Liver (tissue), 8 donors: ENCODE measurements at regions not wholly inside any gene's neighbourhood (a gene's known extent, or its start where the extent isn't known, plus 50 kb on each side); places are given as distances from the start of the nearest gene placed in this dataset.

Experiments used
- DNase-seq: peaks from one replicate; pipeline ENCODE4 v3.0.0-alpha.2; 2017; ENCODE audit warnings: low spot score
- H3K27ac ChIP-seq, 2 donors: one replicate each; pipeline ENCODE4 v1.7.0; 2013; ENCODE audit warnings: inconsistent platforms in 2 of 2, low read length in 2 of 2, control low read depth in 1 of 2, low read depth in 1 of 2, mild to moderate bottlenecking in 1 of 2
- H3K27me3 ChIP-seq, 4 donors: one replicate each; pipeline versions ENCODE4 v1.6.1 to v1.7.0; 2013; ENCODE audit warnings: low read length in 3 of 4, inconsistent platforms in 1 of 4, mild to moderate bottlenecking in 1 of 4, moderate library complexity in 1 of 4; ENCODE audit not compliant: control insufficient read depth in 4 of 4, insufficient read depth in 4 of 4
- H3K36me3 ChIP-seq, 4 donors: one replicate each; pipeline versions ENCODE4 v1.6.1 to v1.7.0; 2013; ENCODE audit warnings: low read length in 3 of 4, mild to moderate bottlenecking in 3 of 4, low read depth in 1 of 4, moderate library complexity in 1 of 4; ENCODE audit not compliant: control insufficient read depth in 4 of 4, insufficient read depth in 3 of 4
- H3K4me1 ChIP-seq, 4 donors: one replicate each; pipeline versions ENCODE4 v1.6.1 to v1.7.0; 2013; ENCODE audit warnings: low read length in 3 of 4, mild to moderate bottlenecking in 3 of 4, moderate library complexity in 1 of 4; ENCODE audit not compliant: control insufficient read depth in 4 of 4, insufficient read depth in 4 of 4
- H3K4me3 ChIP-seq, 3 donors: one replicate each; pipeline versions ENCODE4 v1.6.1 to v1.7.0; 2013; ENCODE audit warnings: low read length in 3 of 3, control low read depth in 1 of 3, low read depth in 1 of 3, mild to moderate bottlenecking in 1 of 3
- H3K9ac ChIP-seq, 2 donors: one replicate each; pipeline ENCODE4 v1.7.0; 2013; ENCODE audit warnings: low read length in 2 of 2, mild to moderate bottlenecking in 2 of 2, moderate library complexity in 2 of 2, control low read depth in 1 of 2, low read depth in 1 of 2
- H3K9me3 ChIP-seq, 4 donors: one replicate each; pipeline versions ENCODE4 v1.6.1 to v1.7.0; 2013; ENCODE audit warnings: low read length in 3 of 4; ENCODE audit not compliant: control insufficient read depth in 4 of 4
- EGR1 ChIP-seq, 2 donors: IDR thresholded peaks; 2 replicates each; pipeline ENCODE4 v1.6.1; 2016 to 2018; ENCODE audit warnings: antibody characterized with exemption in 2 of 2, low read depth in 2 of 2
- FOXA1 ChIP-seq: IDR thresholded peaks from 2 replicates; pipeline ENCODE4 v1.6.1; 2016; ENCODE audit warnings: antibody characterized with exemption
- FOXA2 ChIP-seq: IDR thresholded peaks from 2 replicates; pipeline ENCODE4 v1.6.1; 2016; ENCODE audit warnings: antibody characterized with exemption
- GABPA ChIP-seq, 2 donors: IDR thresholded peaks in 1 of 2; conservative IDR thresholded peaks in 1 of 2; 2 replicates each; pipeline ENCODE4 v1.6.1; 2016; ENCODE audit warnings: antibody characterized with exemption in 2 of 2, mild to moderate bottlenecking in 1 of 2, moderate library complexity in 1 of 2
- HNF4A ChIP-seq, 2 donors: conservative IDR thresholded peaks; 2 replicates each; pipeline ENCODE4 v1.6.1; 2016; ENCODE audit warnings: antibody characterized with exemption in 2 of 2, mild to moderate bottlenecking in 2 of 2
- HNF4G ChIP-seq: IDR thresholded peaks from 2 replicates; pipeline ENCODE4 v1.6.1; 2016; ENCODE audit warnings: antibody characterized with exemption
- JUND ChIP-seq, 2 donors: IDR thresholded peaks; 2 replicates each; pipeline ENCODE4 v1.6.1; 2016; ENCODE audit warnings: antibody characterized with exemption in 2 of 2
- NR2F2 ChIP-seq: IDR thresholded peaks from 2 replicates; pipeline ENCODE4 v1.6.1; 2016; ENCODE audit warnings: antibody characterized with exemption
- RXRA ChIP-seq, 2 donors: IDR thresholded peaks; 2 replicates each; pipeline ENCODE4 v1.6.1; 2017 to 2018; ENCODE audit warnings: antibody characterized with exemption in 2 of 2, mild to moderate bottlenecking in 1 of 2
- SP1 ChIP-seq: IDR thresholded peaks from 2 replicates; pipeline ENCODE4 v1.6.1; 2018; ENCODE audit warnings: antibody characterized with exemption, mild to moderate bottlenecking
- YY1 ChIP-seq: IDR thresholded peaks from 2 replicates; pipeline ENCODE4 v1.6.1; 2016; ENCODE audit warnings: antibody characterized with exemption, mild to moderate bottlenecking
- WGBS: extraction: QIAGEN DNeasy Blood & Tissue Kit; methylation state at CpG from one replicate; pipeline ENCODE4 v1.1.7; 2013; 5-methylcytosine and 5-hydroxymethylcytosine counted together
- TF ChIP-seq, protein P1 (sequence below): IDR thresholded peaks from 2 replicates; pipeline ENCODE4 v1.6.1; 2016; ENCODE audit warnings: antibody characterized with exemption
- TF ChIP-seq, protein P2 (sequence below): IDR thresholded peaks from 2 replicates; pipeline ENCODE4 v1.6.1; 2016; ENCODE audit warnings: antibody characterized with exemption
- TF ChIP-seq, protein P3 (sequence below): fragments of 150-350 bp; IDR thresholded peaks from 2 replicates; pipeline ENCODE4 v1.5.1; 2017; ENCODE audit warnings: improper control_type of control experiment, low read depth, low read length; ENCODE audit not compliant: missing input control
- TF ChIP-seq, protein P4 (sequence below): IDR thresholded peaks from 2 replicates; pipeline ENCODE4 v1.6.1; 2016; ENCODE audit warnings: antibody characterized with exemption
- donor health status: healthy.
- donor health status: healthy.
- donor health status: healthy.
- donor health status: healthy.
- donor health status: healthy.

DNA sequence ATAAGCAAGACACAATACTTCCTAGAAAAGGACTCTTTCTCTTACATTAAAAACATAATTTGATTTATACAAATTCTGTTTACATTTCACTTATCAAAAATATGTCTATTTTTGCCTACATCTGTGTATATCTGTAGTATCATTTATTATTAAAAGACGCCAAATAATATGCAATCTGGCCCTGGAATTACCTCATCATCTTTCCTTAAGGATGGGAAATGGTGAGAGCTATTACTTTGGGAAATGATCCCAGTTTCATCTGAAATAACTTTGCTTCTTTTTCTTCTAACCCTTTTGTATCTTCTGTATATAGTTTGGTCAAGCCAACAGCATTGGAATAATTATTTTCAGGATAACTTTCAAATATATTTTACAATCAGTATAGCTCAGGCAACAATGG lies 85.0 kb downstream of the FAS start:
- WGBS, result 96% methylated on average over 1 of the region's 1 CpG

DNA sequence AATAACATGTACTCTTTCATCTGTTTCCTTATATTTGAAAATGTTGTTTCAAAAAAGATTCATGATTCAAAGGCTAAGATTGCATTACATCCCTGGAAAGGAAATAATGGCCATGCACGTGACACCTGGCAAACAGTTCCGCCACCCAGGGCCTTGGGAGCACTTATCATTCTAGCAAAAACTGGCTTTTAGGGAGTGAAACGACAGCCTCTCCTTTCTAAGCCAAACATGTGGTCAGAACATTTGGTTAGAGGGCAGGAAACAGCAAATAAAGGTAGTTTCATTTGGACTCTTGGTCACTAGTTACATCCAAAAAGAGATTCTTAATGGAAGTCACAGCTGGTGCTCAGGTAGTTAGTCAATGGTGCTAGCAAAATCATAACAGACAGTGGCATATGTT lies 83.5 kb downstream of the FAS start:
- Histone ChIP-seq H3K9ac (no peak overlapping the region), H3K27ac (no peak overlapping the region), H3K27me3 (no peaks in the 10 kb centered on the region), H3K4me3 (no peak overlapping the region), H3K9me3 (no peaks in the 10 kb centered on the region), H3K36me3 (no peaks in the 10 kb centered on the region), H3K4me1 (peaks cover 0 to 2% (median under 1%) of the 10 kb centered on the region in 4 donors)
- no peak for TF ChIP-seq FOXA2
- TF ChIP-seq RXRA (IDR thresholded peaks at IDR 0.05), result no peak
- TF ChIP-seq, protein P1, sequence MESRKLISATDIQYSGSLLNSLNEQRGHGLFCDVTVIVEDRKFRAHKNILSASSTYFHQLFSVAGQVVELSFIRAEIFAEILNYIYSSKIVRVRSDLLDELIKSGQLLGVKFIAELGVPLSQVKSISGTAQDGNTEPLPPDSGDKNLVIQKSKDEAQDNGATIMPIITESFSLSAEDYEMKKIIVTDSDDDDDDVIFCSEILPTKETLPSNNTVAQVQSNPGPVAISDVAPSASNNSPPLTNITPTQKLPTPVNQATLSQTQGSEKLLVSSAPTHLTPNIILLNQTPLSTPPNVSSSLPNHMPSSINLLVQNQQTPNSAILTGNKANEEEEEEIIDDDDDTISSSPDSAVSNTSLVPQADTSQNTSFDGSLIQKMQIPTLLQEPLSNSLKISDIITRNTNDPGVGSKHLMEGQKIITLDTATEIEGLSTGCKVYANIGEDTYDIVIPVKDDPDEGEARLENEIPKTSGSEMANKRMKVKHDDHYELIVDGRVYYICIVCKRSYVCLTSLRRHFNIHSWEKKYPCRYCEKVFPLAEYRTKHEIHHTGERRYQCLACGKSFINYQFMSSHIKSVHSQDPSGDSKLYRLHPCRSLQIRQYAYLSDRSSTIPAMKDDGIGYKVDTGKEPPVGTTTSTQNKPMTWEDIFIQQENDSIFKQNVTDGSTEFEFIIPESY, result no peak
- no peak for TF ChIP-seq HNF4A (conservative IDR thresholded peaks at IDR 0.05)
- no peak for TF ChIP-seq EGR1 (IDR thresholded peaks at IDR 0.05; ENCODE audit: low read depth in 2 of 2)
- TF ChIP-seq JUND (IDR thresholded peaks at IDR 0.05), result no peak
- no peak for TF ChIP-seq HNF4G
- TF ChIP-seq GABPA (IDR thresholded peaks at IDR 0.05 in 1 of 2, conservative IDR thresholded peaks at IDR 0.05 in 1 of 2), result no peak
- TF ChIP-seq YY1, result no peak
- TF ChIP-seq NR2F2, result no peak
- TF ChIP-seq, protein P2, sequence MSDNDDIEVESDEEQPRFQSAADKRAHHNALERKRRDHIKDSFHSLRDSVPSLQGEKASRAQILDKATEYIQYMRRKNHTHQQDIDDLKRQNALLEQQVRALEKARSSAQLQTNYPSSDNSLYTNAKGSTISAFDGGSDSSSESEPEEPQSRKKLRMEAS, result no peak
- TF ChIP-seq FOXA1, result no peak
- TF ChIP-seq, protein P3, sequence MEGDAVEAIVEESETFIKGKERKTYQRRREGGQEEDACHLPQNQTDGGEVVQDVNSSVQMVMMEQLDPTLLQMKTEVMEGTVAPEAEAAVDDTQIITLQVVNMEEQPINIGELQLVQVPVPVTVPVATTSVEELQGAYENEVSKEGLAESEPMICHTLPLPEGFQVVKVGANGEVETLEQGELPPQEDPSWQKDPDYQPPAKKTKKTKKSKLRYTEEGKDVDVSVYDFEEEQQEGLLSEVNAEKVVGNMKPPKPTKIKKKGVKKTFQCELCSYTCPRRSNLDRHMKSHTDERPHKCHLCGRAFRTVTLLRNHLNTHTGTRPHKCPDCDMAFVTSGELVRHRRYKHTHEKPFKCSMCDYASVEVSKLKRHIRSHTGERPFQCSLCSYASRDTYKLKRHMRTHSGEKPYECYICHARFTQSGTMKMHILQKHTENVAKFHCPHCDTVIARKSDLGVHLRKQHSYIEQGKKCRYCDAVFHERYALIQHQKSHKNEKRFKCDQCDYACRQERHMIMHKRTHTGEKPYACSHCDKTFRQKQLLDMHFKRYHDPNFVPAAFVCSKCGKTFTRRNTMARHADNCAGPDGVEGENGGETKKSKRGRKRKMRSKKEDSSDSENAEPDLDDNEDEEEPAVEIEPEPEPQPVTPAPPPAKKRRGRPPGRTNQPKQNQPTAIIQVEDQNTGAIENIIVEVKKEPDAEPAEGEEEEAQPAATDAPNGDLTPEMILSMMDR, result no peak
- WGBS, result 56% methylated on average over 3 of the region's 3 CpGs
- no peak for DNase-seq

More for the DNA sequence above, 85.0 kb downstream of the FAS start:
- TF ChIP-seq, protein P4, sequence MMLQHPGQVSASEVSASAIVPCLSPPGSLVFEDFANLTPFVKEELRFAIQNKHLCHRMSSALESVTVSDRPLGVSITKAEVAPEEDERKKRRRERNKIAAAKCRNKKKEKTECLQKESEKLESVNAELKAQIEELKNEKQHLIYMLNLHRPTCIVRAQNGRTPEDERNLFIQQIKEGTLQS, result no peak
- no peak for TF ChIP-seq YY1
- Histone ChIP-seq H3K27me3 (no peaks in the 10 kb centered on the region), H3K27ac (no peak overlapping the region), H3K4me3 (no peak overlapping the region), H3K9me3 (no peaks in the 10 kb centered on the region), H3K9ac (no peak overlapping the region), H3K36me3 (no peaks in the 10 kb centered on the region), H3K4me1 (peaks cover 0 to 2% (median under 1%) of the 10 kb centered on the region in 4 donors)
- DNase-seq, result no peak

DNA sequence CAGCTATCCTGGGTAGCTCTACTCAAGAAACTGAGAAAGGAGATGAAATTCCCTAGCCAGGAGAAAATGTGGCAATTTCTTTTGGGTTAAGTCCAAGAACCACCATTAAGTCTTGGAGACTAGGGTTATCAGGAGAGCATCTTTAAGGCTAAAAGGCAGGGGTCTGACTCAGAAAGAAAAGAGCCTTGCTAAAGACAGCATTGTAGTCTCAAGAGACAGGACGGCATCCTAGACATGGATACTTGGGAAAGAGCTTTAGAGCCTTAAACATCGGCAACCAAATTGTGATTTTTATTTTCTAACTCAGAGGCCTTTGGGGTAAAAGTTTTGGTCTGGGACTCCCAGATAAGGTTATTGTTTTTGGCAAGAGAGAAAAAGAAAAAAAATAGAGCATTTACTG lies 83.1 kb downstream of the FAS start:
- DNase-seq, result no peak
- Histone ChIP-seq H3K4me3 (no peak overlapping the region), H3K4me1 (peaks cover 0 to 2% (median under 1%) of the 10 kb centered on the region in 4 donors), H3K27ac (no peak overlapping the region), H3K36me3 (no peaks in the 10 kb centered on the region), H3K9me3 (no peaks in the 10 kb centered on the region), H3K27me3 (no peaks in the 10 kb centered on the region), H3K9ac (no peak overlapping the region)
- WGBS, result 89% methylated on average over 2 of the region's 2 CpGs
- TF ChIP-seq, protein P3, result no peak
- TF ChIP-seq EGR1 (IDR thresholded peaks at IDR 0.05; ENCODE audit: low read depth in 2 of 2) (no peak), HNF4G (no peak), JUND (IDR thresholded peaks at IDR 0.05) (no peak), YY1 (no peak), FOXA2 (no peak), SP1 (no peak), GABPA (IDR thresholded peaks at IDR 0.05 in 1 of 2, conservative IDR thresholded peaks at IDR 0.05 in 1 of 2) (no peak)
- TF ChIP-seq, protein P4, result no peak
- TF ChIP-seq, protein P1, result no peak
